H1 (cell line): ENCODE measurements at regions not wholly inside any gene's neighbourhood (a gene's known extent, or its start where the extent isn't known, plus 50 kb on each side); places are given as distances from the start of the nearest gene placed in this dataset.

ENCODE experiments used
- CTCF ChIA-PET: fragments of 300-600 bp; sonication (Branson Sonifier 250); formaldehyde crosslinking; loops from one replicate; lab custom pipeline; 2021; ENCODE audit not compliant: partially characterized antibody; lab: Charles Lee
- POLR2A ChIA-PET: fragments of 300-600 bp; sonication (Branson Sonifier 250); formaldehyde crosslinking; loops from one replicate; lab custom pipeline; 2021; ENCODE audit warnings: inconsistent platforms; ENCODE audit not compliant: partially characterized antibody; lab: Charles Lee
- DNase-seq, 2 experiments: peaks; one replicate each; pipeline versions ENCODE4 v3.0.0 to v3.0.0-alpha.2; 2010 to 2022; ENCODE audit warnings: low spot score in 2 of 2, low read depth in 1 of 2, mixed read lengths in 1 of 2
- FAIRE-seq: peaks from 2 replicates; lab custom pipeline; 2011; peaks lifted over from hg19 to GRCh38; lab: Jason Lieb, UNC
- H2AFZ ChIP-seq: 2 replicates; pipeline ENCODE4 v1.8.1; 2012; ENCODE audit warnings: low read length, inconsistent platforms
- H2AK5ac ChIP-seq: 2 replicates; pipeline ENCODE4 v1.6.1; 2013; ENCODE audit warnings: low read depth, low read length
- H2BK120ac ChIP-seq: replicated peaks from 2 replicates; pipeline ENCODE3; 2013; ENCODE audit warnings: low read depth, low read length, inconsistent platforms
- H2BK12ac ChIP-seq: 2 replicates; pipeline ENCODE4 v1.6.1; 2013; ENCODE audit warnings: low read depth, low read length
- H2BK15ac ChIP-seq: 2 replicates; pipeline ENCODE4 v1.6.1; 2013; ENCODE audit warnings: low read length
- H2BK20ac ChIP-seq: 2 replicates; pipeline ENCODE4 v1.6.1; 2013; ENCODE audit warnings: low read length
- H2BK5ac ChIP-seq: 2 replicates; pipeline ENCODE4 v1.6.1; 2013; ENCODE audit warnings: low read depth, low read length
- H3K14ac ChIP-seq: 2 replicates; pipeline ENCODE4 v1.6.1; 2013; ENCODE audit warnings: inconsistent platforms; ENCODE audit not compliant: insufficient read length
- H3K18ac ChIP-seq: 2 replicates; pipeline ENCODE4 v1.6.1; 2013; ENCODE audit warnings: low read length; ENCODE audit errors: extremely low read depth
- H3K23ac ChIP-seq: 2 replicates; pipeline ENCODE4 v1.6.1; 2013; ENCODE audit warnings: inconsistent platforms; ENCODE audit not compliant: insufficient read length
- H3K23me2 ChIP-seq: 2 replicates; pipeline ENCODE4 v1.6.1; 2013; ENCODE audit warnings: low read depth, low read length
- H3K27ac ChIP-seq: 2 replicates; pipeline ENCODE4 v1.6.1; 2011; ENCODE audit warnings: low read depth, low read length, inconsistent platforms
- H3K27me3 ChIP-seq, 4 experiments: replicated peaks in 1 of 4; 1 replicate in 1 of 4; 2 replicates in 3 of 4; pipeline versions ENCODE4 v1.6.1 to v1.8.1; 2011 to 2013; ENCODE audit warnings: low read length in 3 of 4, mild to moderate bottlenecking in 3 of 4, inconsistent platforms in 2 of 4, mixed read lengths in 2 of 4, moderate library complexity in 1 of 4; ENCODE audit not compliant: control insufficient read depth in 3 of 4, insufficient read depth in 3 of 4; ENCODE audit errors: extremely low read depth in 1 of 4
- H3K36me3 ChIP-seq, 4 experiments: 2 replicates each; pipeline versions ENCODE4 v1.6.1 to v1.8.1; 2011 to 2013; ENCODE audit warnings: mild to moderate bottlenecking in 4 of 4, low read length in 3 of 4, moderate library complexity in 2 of 4, control low read depth in 1 of 4, inconsistent platforms in 1 of 4; ENCODE audit not compliant: insufficient read depth in 4 of 4, control insufficient read depth in 2 of 4
- H3K4ac ChIP-seq: replicated peaks from 2 replicates; pipeline ENCODE3; 2013; ENCODE audit warnings: low read length, low read depth, mixed read lengths, inconsistent platforms; ENCODE audit not compliant: insufficient read length
- H3K4me1 ChIP-seq, 4 experiments: replicated peaks in 1 of 4; 1 replicate in 1 of 4; 2 replicates in 3 of 4; pipeline versions ENCODE4 v1.6.1 to v1.8.1; 2011 to 2013; ENCODE audit warnings: low read length in 3 of 4, inconsistent platforms in 2 of 4, mixed read lengths in 1 of 4; ENCODE audit not compliant: insufficient read depth in 4 of 4, control insufficient read depth in 3 of 4
- H3K4me2 ChIP-seq, 2 experiments: 2 replicates each; pipeline versions ENCODE4 v1.6.1 to v1.8.1; 2011 to 2013; ENCODE audit warnings: low read depth in 2 of 2, low read length in 2 of 2, control low read depth in 1 of 2, inconsistent platforms in 1 of 2, mild to moderate bottlenecking in 1 of 2; ENCODE audit not compliant: insufficient read depth in 1 of 2
- H3K4me3 ChIP-seq, 4 experiments: fragments of 200-600, 300-600 bp in 1 of 4; sonication (generic), shearing (Covaris generic), sonication (Bioruptor Twin) in 1 of 4; 2 replicates each; pipeline versions ENCODE4 v1.5.1 to v1.8.1; 2011 to 2016; ENCODE audit warnings: low read length in 4 of 4, low read depth in 3 of 4, control low read depth in 2 of 4, inconsistent platforms in 2 of 4, mild to moderate bottlenecking in 2 of 4, mixed read lengths in 1 of 4, moderate library complexity in 1 of 4; ENCODE audit not compliant: insufficient read depth in 2 of 4; ENCODE audit errors: extremely low read depth in 1 of 4
- H3K56ac ChIP-seq: replicated peaks from 2 replicates; pipeline ENCODE3; 2013; ENCODE audit warnings: low read depth, mild to moderate bottlenecking, mixed read lengths, low read length, inconsistent platforms; ENCODE audit not compliant: insufficient read length
- H3K79me1 ChIP-seq: 2 replicates; pipeline ENCODE4 v1.6.1; 2013; ENCODE audit warnings: low read depth, low read length, control low read depth
- H3K79me2 ChIP-seq, 2 experiments: 2 replicates each; pipeline versions ENCODE4 v1.6.1 to v1.8.1; 2012 to 2013; ENCODE audit warnings: low read length in 2 of 2, mild to moderate bottlenecking in 2 of 2, inconsistent platforms in 1 of 2; ENCODE audit not compliant: insufficient read depth in 2 of 2, control insufficient read depth in 1 of 2
- H3K9ac ChIP-seq, 4 experiments: replicated peaks in 1 of 4; 1 replicate in 1 of 4; 2 replicates in 3 of 4; pipeline versions ENCODE4 v1.6.1 to v1.8.1; 2011 to 2013; ENCODE audit warnings: low read depth in 3 of 4, low read length in 3 of 4, control low read depth in 2 of 4, mild to moderate bottlenecking in 2 of 4, moderate library complexity in 2 of 4, inconsistent platforms in 1 of 4; ENCODE audit errors: extremely low read depth in 1 of 4
- H3K9me3 ChIP-seq, 2 experiments: 2 replicates each; pipeline versions ENCODE4 v1.6.1 to v1.8.1; 2012 to 2013; ENCODE audit warnings: mild to moderate bottlenecking in 2 of 2, moderate library complexity in 2 of 2, control low read depth in 1 of 2, inconsistent platforms in 1 of 2, low read depth in 1 of 2, low read length in 1 of 2, mixed read lengths in 1 of 2; ENCODE audit not compliant: insufficient read depth in 2 of 2
- H4K20me1 ChIP-seq, 2 experiments: replicated peaks in 1 of 2; 2 replicates each; pipeline versions ENCODE3 to v1.8.1; 2011 to 2013; ENCODE audit warnings: inconsistent platforms in 2 of 2, low read length in 2 of 2, mild to moderate bottlenecking in 1 of 2; ENCODE audit not compliant: insufficient read depth in 2 of 2, control insufficient read depth in 1 of 2
- H4K5ac ChIP-seq: 2 replicates; pipeline ENCODE4 v1.6.1; 2013; ENCODE audit warnings: low read length, low read depth, mixed read lengths, inconsistent platforms; ENCODE audit not compliant: insufficient read length
- H4K8ac ChIP-seq: 2 replicates; pipeline ENCODE4 v1.8.0; 2013; ENCODE audit warnings: mild to moderate bottlenecking, moderate library complexity, low read length, inconsistent platforms; ENCODE audit not compliant: insufficient read depth; ENCODE audit errors: extremely low read depth
- H4K91ac ChIP-seq: replicated peaks from 2 replicates; pipeline ENCODE3; 2013; ENCODE audit warnings: low read length, mixed read lengths, inconsistent platforms; ENCODE audit not compliant: insufficient read length
- EZH2 ChIP-seq: fragments of 200-600 bp; sonication (generic); IDR thresholded peaks from 2 replicates; pipeline ENCODE4 v1.7.1; 2012; ENCODE audit warnings: low read depth, mild to moderate bottlenecking, moderate library complexity, low read length, inconsistent platforms; ENCODE audit not compliant: severe bottlenecking
- GABPA ChIP-seq: IDR thresholded peaks from 2 replicates; pipeline ENCODE4 v1.6.1; 2011; ENCODE audit warnings: mild to moderate bottlenecking, low read length, moderate library complexity, borderline replicate concordance; ENCODE audit not compliant: insufficient read depth
- WGBS, 2 experiments: shearing (Covaris generic) in 1 of 2; methylation state at CpG; one replicate each; pipeline versions ENCODE4 v1.1.6 to v1.1.7; 2013 to 2015; ENCODE audit warnings: low lambda C conversion rate in 2 of 2, mixed read lengths in 2 of 2, inconsistent platforms in 1 of 2, low coverage in 1 of 2, missing lambda C conversion rate in 1 of 2; ENCODE audit not compliant: insufficient replicate concordance in 2 of 2, insufficient coverage in 1 of 2, insufficient read length in 1 of 2; ENCODE audit errors: extremely low coverage in 1 of 2, missing lambda C conversion rate in 1 of 2; 5-methylcytosine and 5-hydroxymethylcytosine counted together

DNA sequence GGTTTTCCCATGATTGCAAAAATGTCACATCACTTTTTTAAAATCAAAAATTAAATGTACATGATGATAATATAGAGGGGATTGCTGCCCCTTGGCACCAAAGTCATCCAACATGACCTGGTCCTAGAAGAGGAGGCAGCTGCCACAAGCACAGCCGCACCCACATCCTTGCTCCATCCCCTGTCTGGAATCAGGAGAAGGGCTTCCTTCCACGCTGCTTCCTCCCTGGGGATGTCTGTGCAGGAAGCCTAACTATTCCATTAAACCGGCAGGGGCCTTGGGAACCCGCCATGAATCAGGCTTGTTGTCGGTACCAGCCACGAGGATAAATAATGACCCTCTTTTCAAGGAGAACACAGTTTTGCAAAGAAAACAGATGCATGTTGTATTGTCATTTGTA, 68.7 kb upstream of the AJAP1 start:
- Histone ChIP-seq H4K5ac (no peak overlapping the region), H3K18ac (no peak overlapping the region), H3K4me2 (no peak overlapping the region), H2BK15ac (0 out of 2 replicates have a peak overlapping the region, but pooled peaks have one; percentile 31), H3K27me3 (no peaks in the 10 kb centered on the region; a peak in 2 of 7 replicates), H4K8ac (no peak overlapping the region), H3K36me3 (no peaks in the 10 kb centered on the region), H2AK5ac (no peak overlapping the region), H3K79me2 (no peaks in the 10 kb centered on the region), H3K56ac (no peak overlapping the region), H2BK120ac (no peak overlapping the region), H3K9me3 (no peaks in the 10 kb centered on the region), H2BK20ac (no peak overlapping the region), H4K91ac (no peak overlapping the region), H3K27ac (no peak overlapping the region), H3K79me1 (no peaks in the 10 kb centered on the region), H4K20me1 (no peaks in the 10 kb centered on the region), H3K4me1 (no peaks in the 10 kb centered on the region), H2BK12ac (no peak overlapping the region), H3K4me3 (no peak overlapping the region), H3K4ac (no peak overlapping the region), H3K23me2 (no peaks in the 10 kb centered on the region), H2BK5ac (no peak overlapping the region), H3K23ac (no peak overlapping the region), H2AFZ (no peak overlapping the region), H3K14ac (no peak overlapping the region), H3K9ac (no peak overlapping the region)
- TF ChIP-seq GABPA (no peak), EZH2 (no peak)
- WGBS, 2 experiments = 77% methylated on average over 6 of the region's 6 CpGs; no CpG with 5 or more reads in 1 of the 2 experiments
- no peak for FAIRE-seq
- POLR2A ChIA-PET = no interaction called here
- no peak for DNase-seq
- CTCF ChIA-PET = interaction anchor here (0.9 to 1.8 kb wide), 5 partner anchors 7 to 713 kb away, joined by 3 to 8 read pairs (median 3); no protein-coding TSS in a partner anchor
